GM19467 (cell line): ENCODE measurements at regions not wholly inside any gene's neighbourhood (a gene's known extent, or its start where the extent isn't known, plus 50 kb on each side); places are given as distances from the start of the nearest gene placed in this dataset.

Experiments
- ATAC-seq: cut with Tn5 transposase; IDR thresholded peaks from one replicate; pipeline ENCODE4 v1.9.1; 2021; ENCODE audit warnings: mild to moderate bottlenecking, moderate library complexity; ENCODE audit not compliant: unreplicated experiment

GRCh38 chr11:123261345-123262106, 66.5 kb upstream of the CLMP start:
- peak; percentile 70 for ATAC-seq

GRCh38 chr11:123260511-123261211, 65.6 kb upstream of the CLMP start:
- ATAC-seq = no peak

- no peak for ATAC-seq
Measured at GRCh38 chr11:123258877-123259276, 63.8 kb upstream of the CLMP start.

GRCh38 chr11:123257370-123257769, 62.3 kb upstream of the CLMP start:
- ATAC-seq = no peak

GRCh38 chr11:123255909-123256308, 60.9 kb upstream of the CLMP start:
- no peak for ATAC-seq

GRCh38 chr11:123254357-123254756, 59.3 kb upstream of the CLMP start:
- ATAC-seq = no peak

GRCh38 chr11:123253911-123254310, 58.9 kb upstream of the CLMP start:
- ATAC-seq = no peak

GRCh38 chr11:123253223-123253622, 58.2 kb upstream of the CLMP start:
- ATAC-seq = no peak

GRCh38 chr11:123251657-123252344, 56.8 kb upstream of the CLMP start:
- ATAC-seq = no peak

- ATAC-seq = no peak
Measured at GRCh38 chr11:123250892-123251656, 56.0 kb upstream of the CLMP start.

- no peak for ATAC-seq
Measured at GRCh38 chr11:123249354-123249753, 54.3 kb upstream of the CLMP start.

GRCh38 chr11:123247813-123248379, 52.8 kb upstream of the CLMP start:
- ATAC-seq = no peak

- ATAC-seq = no peak
Measured at GRCh38 chr11:123247496-123247799, 52.4 kb upstream of the CLMP start.

GRCh38 chr11:123246749-123247495, 51.9 kb upstream of the CLMP start:
- ATAC-seq = peak; percentile 89

- no peak for ATAC-seq
Measured at GRCh38 chr11:123245567-123245966, 50.5 kb upstream of the CLMP start.
